ENCODE measurements at regions not wholly inside any gene's neighbourhood (a gene's known extent, or its start where the extent isn't known, plus 50 kb on each side); places are given as distances from the start of the nearest gene placed in this dataset.
A peak's percentile ranks its signal among the peaks of the same experiment; 100 is the strongest.

- DNase-seq (ENCODE audit: low read depth): peak; percentile 6
Measured at GRCh38 chr1:191895049-191895448, 263.2 kb upstream of the RGS18 start.

DNA sequence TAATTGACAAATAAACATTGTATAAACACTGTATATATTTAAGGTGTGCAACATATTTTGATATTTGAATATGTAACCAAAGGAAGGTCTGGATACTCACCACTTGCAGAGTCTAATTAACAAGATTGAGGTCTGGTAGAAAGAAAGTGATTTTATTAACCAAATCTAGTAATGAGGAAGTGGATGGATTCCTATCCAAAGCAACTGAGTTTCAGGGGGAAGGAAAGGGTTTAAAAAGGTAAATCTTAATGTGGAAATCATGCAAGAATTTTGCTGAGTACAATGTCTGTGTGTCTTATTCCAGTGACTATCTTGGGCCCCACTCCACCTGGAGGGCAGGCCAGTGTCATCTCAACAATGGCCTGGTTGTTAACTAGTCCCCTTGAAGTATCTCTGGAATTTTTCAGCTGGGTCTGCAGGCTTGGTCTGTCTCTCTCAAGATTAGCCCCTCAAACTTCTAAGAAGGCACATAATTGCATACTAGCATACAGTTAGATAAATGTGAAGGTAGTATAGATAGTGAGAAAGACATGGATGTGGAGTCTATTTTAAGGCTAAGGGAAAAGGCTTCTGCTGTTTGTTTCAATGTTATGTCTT is 262.7 kb upstream of the RGS18 start:
- no peak for DNase-seq (ENCODE audit: low read depth)

DNA sequence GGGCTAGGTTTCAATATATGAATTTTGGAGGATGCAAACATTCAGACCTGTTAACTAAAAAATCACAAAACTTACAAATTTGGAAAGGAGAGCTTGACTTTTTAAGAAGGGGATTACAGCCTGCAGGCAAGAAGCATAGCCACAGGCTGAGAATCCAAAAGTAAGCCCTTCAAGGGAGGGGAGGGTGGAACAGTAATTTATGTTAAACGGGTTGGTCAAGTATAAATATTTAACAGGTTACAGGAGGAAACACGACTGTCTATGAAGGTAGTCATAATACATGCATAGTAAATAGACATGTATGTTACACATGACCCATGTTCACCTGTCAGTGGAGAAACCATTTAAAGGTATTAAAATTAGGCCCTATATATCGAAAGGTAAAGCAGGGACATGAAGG is 261.1 kb upstream of the RGS18 start:
- DNase-seq (ENCODE audit: low read depth): no peak

DNA sequence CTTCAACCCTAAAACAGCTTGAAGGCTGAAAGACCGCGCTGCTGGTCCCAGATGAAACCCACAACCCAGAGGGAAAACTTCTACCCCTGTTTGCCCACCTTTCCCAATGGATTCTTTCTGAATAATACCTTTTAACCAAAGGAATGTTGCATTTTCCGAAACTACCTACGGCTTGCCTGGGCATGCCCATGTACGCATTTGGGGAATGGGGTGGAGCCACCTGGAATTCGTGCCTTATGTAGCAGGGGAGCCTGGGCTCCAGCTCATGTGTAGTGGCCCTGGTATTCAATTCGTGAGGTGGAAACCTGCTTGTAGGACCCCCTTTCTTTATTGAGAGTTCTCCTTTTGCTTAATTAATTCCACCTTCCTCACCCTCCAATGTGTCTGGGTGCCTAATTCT is 256.6 kb upstream of the RGS18 start:
- DNase-seq (ENCODE audit: low read depth): no peak

GRCh38 chr1:191904991-191905390 is 253.3 kb upstream of the RGS18 start:
- no peak for DNase-seq (ENCODE audit: low read depth)

- no peak for DNase-seq (ENCODE audit: low read depth)
Measured at GRCh38 chr1:191905781-191906180, 252.5 kb upstream of the RGS18 start.

DNA sequence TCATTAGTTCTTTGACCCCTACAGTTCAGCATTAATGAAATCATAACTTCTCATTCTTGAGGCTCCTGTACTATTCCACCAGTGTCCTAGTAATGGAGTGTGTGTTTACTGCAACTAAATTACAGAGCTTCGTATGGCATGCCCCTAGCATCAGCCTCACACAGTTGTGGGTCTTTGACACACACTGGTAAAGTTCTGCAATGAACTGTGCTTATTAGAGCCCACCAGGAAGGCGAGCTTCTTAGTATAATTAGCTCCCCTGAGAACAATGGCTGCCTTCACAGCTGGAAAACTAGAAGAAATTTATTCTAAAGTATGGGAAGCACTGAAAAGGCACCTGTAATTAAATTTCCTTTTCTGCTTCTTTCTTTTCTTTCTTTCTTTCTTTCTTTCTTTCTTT is 251.1 kb upstream of the RGS18 start:
- DNase-seq (ENCODE audit: low read depth): no peak

- no peak for DNase-seq (ENCODE audit: low read depth)
Measured at GRCh38 chr1:191910245-191910644, 248.0 kb upstream of the RGS18 start.

GRCh38 chr1:191912517-191912916 is 245.7 kb upstream of the RGS18 start:
- no peak for DNase-seq (ENCODE audit: low read depth)

GRCh38 chr1:191913260-191913977 is 244.8 kb upstream of the RGS18 start:
- DNase-seq (ENCODE audit: low read depth): no peak

DNA sequence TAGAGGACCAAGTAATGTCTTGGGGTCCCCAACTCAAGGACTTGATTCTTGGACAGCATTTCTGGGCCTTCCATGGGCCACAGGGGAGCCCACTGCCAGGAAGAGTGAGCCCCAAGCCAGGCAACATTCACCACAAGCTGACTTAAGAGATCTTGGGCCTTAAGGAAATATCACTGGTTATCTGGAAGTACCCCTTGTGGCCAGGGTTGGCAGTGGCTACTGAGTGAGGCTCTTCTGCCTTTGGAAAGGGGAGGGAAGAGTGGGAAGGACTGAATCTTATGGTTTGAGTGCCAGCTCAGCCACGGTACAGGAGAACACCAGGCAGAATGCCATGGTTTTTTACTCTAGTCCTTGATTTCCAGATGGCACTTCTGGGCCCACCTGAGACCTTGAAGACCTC is 228.9 kb upstream of the RGS18 start:
- DNase-seq (ENCODE audit: low read depth): no peak

DNA sequence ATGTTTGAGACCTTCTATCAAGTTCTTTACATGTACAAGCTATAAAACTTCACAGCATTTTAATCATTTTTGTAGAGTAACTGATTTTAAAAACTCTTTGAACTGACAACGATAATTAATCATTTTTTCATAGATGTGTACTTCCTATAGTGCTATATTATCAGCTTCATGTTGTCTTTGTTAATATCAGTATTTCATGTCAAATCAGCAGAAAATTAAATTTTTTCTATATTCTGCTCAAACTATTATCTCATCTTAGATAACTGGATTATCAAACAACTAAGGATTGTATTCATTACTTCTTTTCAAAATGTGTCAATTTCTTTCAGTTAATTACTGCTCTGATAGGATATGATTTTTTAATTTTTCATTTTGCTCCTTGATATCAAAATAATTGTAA is 214.6 kb upstream of the RGS18 start:
- DNase-seq (ENCODE audit: low read depth): no peak

DNA sequence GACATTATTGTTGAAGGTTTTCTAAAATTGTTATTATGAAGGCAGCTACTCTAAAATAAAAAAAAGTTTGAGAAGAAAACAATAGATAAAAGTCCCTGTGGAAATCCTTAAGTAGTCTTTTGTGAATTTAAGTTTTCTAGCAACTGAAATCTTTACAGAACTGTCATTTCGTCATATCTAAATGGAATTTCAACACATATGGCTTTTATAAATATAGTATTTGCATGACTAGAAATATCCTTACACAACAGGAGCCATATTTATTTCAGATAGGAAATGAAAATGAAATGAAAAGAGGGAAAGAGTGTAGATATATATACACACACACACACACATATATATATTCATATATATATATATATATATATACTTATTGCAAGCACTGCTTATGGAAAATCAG is 204.7 kb upstream of the RGS18 start:
- DNase-seq (ENCODE audit: low read depth): peak; percentile 3

- DNase-seq (ENCODE audit: low read depth): no peak
Measured at GRCh38 chr1:191959856-191960255, 198.4 kb upstream of the RGS18 start.

GRCh38 chr1:191963286-191963685 is 195.0 kb upstream of the RGS18 start:
- DNase-seq (ENCODE audit: low read depth): peak; percentile 48

DNA sequence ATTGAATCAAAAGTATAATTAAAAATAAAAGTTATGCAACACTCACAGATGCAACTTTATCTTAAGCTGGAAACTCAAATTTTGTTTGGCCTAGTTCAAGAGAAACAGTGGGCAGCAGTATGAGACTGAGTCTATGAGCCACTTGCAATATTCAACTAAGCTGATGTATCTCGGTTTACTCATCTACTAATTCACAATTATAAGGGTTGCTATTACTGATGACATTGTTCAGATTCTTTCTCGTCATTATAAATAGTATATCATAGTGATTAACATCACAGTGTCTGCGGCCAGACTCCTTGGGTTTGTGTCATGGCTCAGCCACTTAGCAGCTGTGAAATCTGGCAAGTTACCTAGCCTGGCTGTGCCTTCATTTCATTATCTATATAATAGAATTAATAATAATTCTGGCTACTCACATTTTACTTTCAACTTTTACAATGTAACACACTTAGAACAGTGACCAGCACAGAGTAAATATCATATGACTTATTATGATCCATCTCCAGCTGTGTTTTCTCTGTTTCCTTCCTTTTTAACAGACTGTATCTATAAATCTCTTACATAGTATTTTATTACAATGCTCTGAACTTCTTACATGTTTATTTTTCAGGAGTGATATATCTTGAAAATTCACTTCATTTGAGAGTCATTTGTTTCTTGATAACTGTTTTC is 194.3 kb upstream of the RGS18 start:
- peak; percentile 5 for DNase-seq (ENCODE audit: low read depth)

DNA sequence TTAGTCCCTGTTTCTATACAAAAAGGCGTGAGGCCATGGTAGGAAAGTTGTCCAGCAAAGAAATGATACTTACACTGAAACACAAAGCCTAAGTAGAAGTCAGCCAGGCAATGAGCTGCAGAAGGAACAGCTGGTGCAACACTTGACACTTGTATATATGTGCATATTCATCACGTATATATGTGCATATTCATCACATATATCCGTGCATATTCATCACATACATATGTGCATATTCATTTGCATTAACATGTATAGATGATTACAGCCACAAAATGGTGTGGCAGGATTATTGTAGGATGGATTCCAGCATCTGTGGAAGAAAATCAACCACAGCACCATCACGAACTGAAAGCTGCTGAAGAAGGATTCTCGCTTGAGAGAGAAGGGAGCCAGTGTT is 189.0 kb upstream of the RGS18 start:
- no peak for DNase-seq (ENCODE audit: low read depth)

DNA sequence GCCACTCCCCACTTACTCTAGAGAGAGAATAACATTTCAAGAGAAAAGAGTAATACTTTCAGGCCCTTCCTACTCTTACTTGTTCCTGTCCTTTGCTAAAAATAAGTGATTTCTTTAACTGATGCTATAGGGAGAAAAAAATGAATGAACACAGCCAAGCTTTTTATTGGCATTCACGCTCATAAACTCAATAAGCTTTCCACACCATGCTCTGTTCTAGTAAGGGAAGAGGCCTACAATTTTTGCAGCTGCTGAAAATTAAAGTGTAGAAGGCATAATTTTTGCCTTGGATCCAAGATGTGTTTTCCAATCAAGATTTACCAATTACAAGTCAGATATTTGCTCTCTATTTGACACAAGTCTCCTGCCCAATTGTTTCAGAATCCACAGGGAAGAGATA is 188.1 kb upstream of the RGS18 start:
- DNase-seq (ENCODE audit: low read depth): no peak

- no peak for DNase-seq (ENCODE audit: low read depth)
Measured at GRCh38 chr1:191971447-191971846, 186.8 kb upstream of the RGS18 start.

DNA sequence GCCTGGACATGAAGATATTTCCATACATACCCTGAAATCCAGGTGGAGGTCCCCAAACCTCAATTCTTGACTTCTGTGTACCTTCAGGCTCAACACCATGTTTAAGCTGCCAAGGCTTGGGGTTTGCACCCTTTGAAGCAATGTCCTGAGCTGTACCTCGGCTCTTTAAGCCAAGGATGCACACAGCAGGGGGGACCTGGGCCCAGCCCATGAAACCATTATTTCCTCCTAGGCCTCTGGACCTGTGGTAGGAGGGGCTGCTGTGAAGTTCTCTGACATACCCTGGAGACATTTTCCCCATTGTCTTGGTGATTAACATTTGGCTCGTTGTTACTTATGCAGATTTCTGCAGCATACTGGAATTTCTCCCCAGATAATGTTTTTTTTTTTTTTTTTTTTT is 184.3 kb upstream of the RGS18 start:
- no peak for DNase-seq (ENCODE audit: low read depth)

DNA sequence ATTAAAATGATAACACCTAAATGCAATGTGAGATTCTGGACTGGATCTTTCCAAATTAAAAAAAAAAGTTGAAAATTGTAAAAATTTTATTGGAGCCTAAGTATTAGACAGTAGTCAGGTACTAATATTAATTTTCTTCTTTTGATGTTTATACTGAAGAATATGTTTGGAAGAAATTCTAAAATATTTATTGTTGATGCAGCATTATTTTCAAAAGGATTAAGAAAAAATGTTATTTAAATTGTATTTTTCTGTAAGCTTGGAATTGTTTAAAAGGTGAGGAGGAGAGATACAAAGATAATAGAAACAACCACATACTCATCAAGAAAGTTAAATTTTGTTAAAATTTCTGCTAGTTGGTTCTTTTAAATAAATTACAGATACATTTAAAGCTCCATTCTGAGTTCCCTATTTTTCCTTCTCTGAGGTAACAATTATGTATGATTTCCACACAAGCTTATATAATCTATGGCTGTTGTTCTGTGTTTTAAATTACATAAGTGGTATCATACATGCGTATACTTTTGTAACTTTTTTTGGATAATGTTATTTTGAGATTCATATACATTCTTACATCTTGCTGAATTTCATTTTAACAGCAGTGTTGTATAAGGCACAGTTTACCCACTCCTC is 180.3 kb upstream of the RGS18 start:
- no peak for DNase-seq (ENCODE audit: low read depth)

- DNase-seq (ENCODE audit: low read depth): no peak
Measured at GRCh38 chr1:191984856-191985255, 173.4 kb upstream of the RGS18 start.

- DNase-seq (ENCODE audit: low read depth): no peak
Measured at GRCh38 chr1:191992118-191992517, 166.1 kb upstream of the RGS18 start.
